GM18873 (cell line): ENCODE measurements at regions not wholly inside any gene's neighbourhood (a gene's known extent, or its start where the extent isn't known, plus 50 kb on each side); places are given as distances from the start of the nearest gene placed in this dataset.

Source experiments
- ATAC-seq: cut with Tn5 transposase; IDR thresholded peaks from one replicate; pipeline ENCODE4 v1.9.1; 2021; ENCODE audit warnings: mild to moderate bottlenecking, moderate library complexity, moderate number of reproducible peaks; ENCODE audit not compliant: unreplicated experiment, low FRiP score

- ATAC-seq, result no peak
These were observed 67.4 kb upstream of the TLE3 start for GRCh38 chr15:70164910-70165715.

- no peak for ATAC-seq
These were observed 66.6 kb upstream of the TLE3 start for GRCh38 chr15:70164156-70164900.

DNA sequence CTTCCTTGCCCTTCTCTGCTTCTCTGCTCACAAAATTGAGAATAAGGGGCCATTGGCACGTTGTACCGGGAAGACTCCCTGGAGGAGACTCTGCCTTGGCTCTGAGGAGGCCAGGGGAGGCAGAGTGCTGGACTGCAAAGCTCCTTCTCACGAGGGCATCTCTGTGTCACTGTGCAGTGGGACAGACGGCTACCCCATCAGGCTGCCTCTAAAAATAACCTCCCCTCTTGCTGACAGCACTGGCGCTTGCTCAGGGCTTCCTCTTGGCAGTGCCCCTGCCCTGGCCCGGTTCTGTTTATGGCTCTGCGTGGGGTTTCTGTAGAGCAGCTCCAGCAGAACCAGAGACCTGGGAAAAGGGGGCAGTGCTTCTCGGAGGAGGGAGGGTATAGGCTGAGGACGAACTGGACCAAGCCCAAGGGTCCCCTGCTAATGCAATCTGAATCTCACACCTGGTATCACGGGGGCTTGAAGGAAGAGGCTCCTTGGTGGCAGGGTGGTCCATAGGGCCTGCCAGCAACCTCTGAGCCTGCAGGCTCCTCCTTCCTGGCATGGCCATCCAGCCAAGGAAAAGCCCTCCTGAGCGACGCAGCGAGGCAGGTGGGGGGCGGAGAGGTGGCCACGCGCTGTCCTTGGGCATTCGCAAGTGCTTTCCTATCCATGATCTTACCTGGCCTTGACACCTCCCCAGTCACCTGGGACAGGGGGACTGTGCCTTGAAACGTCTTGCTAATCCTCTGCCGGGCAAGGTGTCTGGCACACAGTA is 63.3 kb upstream of the TLE3 start:
- ATAC-seq, result no peak

GRCh38 chr15:70160267-70160666 is 62.5 kb upstream of the TLE3 start:
- no peak for ATAC-seq

DNA sequence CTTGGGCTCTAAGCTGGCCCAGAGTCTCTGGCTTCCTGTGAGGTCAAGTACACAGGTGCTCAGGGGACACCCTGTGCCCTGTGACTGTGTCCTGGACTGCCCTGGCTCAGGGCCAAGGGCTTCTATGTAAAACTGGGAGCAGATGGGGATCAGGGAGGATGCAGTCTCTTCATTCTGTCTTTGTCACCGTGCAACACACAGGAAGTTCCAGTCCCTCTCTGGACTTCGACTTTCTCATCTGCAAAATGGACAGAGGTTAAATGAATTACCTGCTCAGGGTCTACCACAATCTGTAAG is 61.9 kb upstream of the TLE3 start:
- no peak for ATAC-seq

GRCh38 chr15:70159001-70159712 is 61.4 kb upstream of the TLE3 start:
- ATAC-seq, result no peak

DNA sequence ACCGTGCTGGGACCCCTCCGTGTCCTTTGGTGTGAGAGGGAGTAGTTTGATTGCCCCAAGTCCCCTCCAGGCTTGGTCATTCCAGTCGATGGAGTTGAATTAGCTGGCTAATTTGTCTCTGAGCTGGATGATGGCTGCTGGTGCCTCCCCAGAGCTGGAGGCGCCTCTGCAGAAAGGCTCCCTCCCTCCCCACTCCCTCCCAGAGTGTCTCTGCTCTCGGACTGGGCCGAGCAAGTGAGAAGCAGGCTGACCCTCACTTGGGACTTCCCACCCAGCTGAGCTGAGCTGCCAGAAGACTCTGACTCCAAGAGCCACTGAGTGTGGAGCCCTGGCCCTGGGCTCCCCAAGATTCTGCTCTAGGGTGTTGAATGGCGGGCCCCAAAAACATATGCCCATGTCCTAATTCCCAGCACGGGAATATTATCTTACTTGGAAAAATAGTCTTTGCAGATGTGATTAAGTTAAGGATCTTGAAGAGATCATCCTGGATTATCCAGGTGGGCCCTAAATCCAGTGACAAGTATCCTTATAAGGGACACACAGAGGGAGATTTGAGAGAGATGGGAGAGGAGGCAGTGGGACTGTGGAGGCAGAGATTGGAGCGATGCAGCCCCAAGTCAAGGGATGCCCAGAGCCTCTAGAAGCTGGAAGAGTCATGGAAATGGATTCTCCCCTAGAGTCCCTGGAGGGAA is 60.7 kb upstream of the TLE3 start:
- no peak for ATAC-seq

- ATAC-seq, result no peak
These were observed 59.1 kb upstream of the TLE3 start for GRCh38 chr15:70156671-70157271.

- no peak for ATAC-seq
These were observed 57.1 kb upstream of the TLE3 start for GRCh38 chr15:70154718-70155347.

- no peak for ATAC-seq
These were observed 56.4 kb upstream of the TLE3 start for GRCh38 chr15:70153921-70154717.

- ATAC-seq, result no peak
These were observed 54.4 kb upstream of the TLE3 start for GRCh38 chr15:70152070-70152480.

DNA sequence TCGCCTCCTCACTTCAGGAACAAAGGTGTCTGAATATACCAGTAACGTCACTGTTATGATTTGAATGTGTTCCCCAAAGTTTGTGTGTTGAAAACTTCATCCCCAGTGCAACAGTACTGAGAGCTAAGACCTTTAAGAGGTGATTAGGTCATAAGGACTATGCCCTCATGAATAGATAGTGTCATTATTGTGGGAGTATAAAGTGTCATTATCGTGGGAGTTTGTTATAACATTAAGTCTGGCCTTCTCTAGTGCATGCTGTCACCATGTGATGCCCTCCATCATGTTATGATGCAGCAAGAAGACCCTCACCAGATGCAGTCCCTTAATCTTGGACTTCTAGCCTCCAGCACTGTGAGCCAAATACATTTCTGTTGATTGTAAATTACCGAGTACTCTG is 53.7 kb upstream of the TLE3 start:
- ATAC-seq, result no peak

DNA sequence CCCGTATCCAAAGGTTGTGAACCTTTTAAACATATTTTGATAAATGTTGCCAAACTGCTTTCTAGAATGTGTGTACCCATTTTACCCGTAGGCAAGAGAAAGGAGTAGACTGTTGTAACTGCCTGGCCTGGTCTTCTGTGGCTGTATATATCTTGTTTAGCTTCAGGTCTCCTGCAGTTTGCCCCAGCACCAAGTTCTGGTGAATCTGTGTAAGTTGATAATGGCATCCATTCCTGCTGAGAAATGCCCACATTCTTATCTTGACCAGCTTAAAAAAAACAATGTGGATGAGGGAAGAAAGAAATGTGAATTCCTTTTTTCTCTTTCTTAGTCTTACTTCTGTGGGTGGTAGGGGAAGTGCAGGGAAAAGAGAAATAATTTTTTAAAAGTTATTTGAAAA is 53.3 kb upstream of the TLE3 start:
- no peak for ATAC-seq

- no peak for ATAC-seq
These were observed 52.7 kb upstream of the TLE3 start for GRCh38 chr15:70150405-70150747.

- no peak for ATAC-seq
These were observed 52.1 kb upstream of the TLE3 start for GRCh38 chr15:70149667-70150404.

- ATAC-seq, result no peak
These were observed 50.1 kb upstream of the TLE3 start for GRCh38 chr15:70147778-70148177.
